WTC11 (cell line): ENCODE measurements at regions not wholly inside any gene's neighbourhood (a gene's known extent, or its start where the extent isn't known, plus 50 kb on each side); places are given as distances from the start of the nearest gene placed in this dataset.

Source experiments
- SP1 ChIP-seq: sonication (generic); formaldehyde crosslinking; conservative IDR thresholded peaks from 2 replicates; pipeline ENCODE4 v1.8.1; 2022; ENCODE audit warnings: missing genetic modification reagents
- ZNF121 ChIP-seq: sonication (generic); formaldehyde crosslinking; IDR thresholded peaks from 2 replicates; pipeline ENCODE4 v1.8.0; 2023; ENCODE audit warnings: missing genetic modification reagents
- ZNF263 ChIP-seq: sonication (generic); formaldehyde crosslinking; IDR thresholded peaks from 2 replicates; pipeline ENCODE4 v1.8.1; 2022; ENCODE audit warnings: low read depth, mild to moderate bottlenecking, moderate library complexity, missing genetic modification reagents
- ZNF416 ChIP-seq: fragments of 250-450 bp; sonication (Bioruptor Pico); IDR thresholded peaks from 2 replicates; pipeline ENCODE4 v1.9.0; 2021; ENCODE audit warnings: mild to moderate bottlenecking, inconsistent platforms
- TF ChIP-seq, protein P1 (sequence below): sonication (generic); formaldehyde crosslinking; IDR thresholded peaks from 2 replicates; pipeline ENCODE4 v1.8.0; 2022; ENCODE audit warnings: mild to moderate bottlenecking, missing genetic modification reagents
- TF ChIP-seq, protein P2 (sequence below): sonication (generic); formaldehyde crosslinking; IDR thresholded peaks from 2 replicates; pipeline ENCODE4 v1.8.1; 2023; ENCODE audit warnings: mild to moderate bottlenecking, missing genetic modification reagents, moderate library complexity
- TF ChIP-seq, protein P3 (sequence below): fragments of 200-600 bp; IDR thresholded peaks from 2 replicates; pipeline ENCODE4 v1.8.0; 2022; ENCODE audit warnings: antibody characterized with exemption
- TF ChIP-seq, protein P4 (sequence below): sonication (generic); formaldehyde crosslinking; IDR thresholded peaks from 2 replicates; pipeline ENCODE4 v1.8.1; 2023; ENCODE audit warnings: mild to moderate bottlenecking, moderate library complexity, missing genetic modification reagents

DNA sequence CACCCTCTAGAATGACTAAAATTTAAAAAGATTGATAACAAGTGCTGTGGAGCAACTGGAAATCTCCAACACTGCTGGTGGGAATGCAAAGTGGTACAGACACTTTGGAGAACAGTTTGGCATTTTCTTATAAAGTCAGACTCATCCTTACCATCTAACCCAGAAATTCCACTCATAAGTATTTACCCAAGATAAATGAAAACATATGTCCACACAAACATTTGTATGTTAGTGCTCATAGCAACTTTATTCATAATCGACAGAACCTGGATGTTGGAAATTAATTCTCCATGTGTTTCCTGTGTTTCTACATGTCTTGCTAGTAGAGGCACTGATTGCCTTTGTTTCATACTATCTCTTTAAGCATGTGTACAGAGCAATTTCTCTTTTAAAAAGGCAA, 282.4 kb downstream of the AHR start:
- TF ChIP-seq, protein P1, sequence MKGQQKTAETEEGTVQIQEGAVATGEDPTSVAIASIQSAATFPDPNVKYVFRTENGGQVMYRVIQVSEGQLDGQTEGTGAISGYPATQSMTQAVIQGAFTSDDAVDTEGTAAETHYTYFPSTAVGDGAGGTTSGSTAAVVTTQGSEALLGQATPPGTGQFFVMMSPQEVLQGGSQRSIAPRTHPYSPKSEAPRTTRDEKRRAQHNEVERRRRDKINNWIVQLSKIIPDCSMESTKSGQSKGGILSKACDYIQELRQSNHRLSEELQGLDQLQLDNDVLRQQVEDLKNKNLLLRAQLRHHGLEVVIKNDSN (CRISPR knock-in tag): no peak
- TF ChIP-seq, protein P2, sequence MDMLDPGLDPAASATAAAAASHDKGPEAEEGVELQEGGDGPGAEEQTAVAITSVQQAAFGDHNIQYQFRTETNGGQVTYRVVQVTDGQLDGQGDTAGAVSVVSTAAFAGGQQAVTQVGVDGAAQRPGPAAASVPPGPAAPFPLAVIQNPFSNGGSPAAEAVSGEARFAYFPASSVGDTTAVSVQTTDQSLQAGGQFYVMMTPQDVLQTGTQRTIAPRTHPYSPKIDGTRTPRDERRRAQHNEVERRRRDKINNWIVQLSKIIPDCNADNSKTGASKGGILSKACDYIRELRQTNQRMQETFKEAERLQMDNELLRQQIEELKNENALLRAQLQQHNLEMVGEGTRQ (CRISPR knock-in tag): no peak
- TF ChIP-seq, protein P3, sequence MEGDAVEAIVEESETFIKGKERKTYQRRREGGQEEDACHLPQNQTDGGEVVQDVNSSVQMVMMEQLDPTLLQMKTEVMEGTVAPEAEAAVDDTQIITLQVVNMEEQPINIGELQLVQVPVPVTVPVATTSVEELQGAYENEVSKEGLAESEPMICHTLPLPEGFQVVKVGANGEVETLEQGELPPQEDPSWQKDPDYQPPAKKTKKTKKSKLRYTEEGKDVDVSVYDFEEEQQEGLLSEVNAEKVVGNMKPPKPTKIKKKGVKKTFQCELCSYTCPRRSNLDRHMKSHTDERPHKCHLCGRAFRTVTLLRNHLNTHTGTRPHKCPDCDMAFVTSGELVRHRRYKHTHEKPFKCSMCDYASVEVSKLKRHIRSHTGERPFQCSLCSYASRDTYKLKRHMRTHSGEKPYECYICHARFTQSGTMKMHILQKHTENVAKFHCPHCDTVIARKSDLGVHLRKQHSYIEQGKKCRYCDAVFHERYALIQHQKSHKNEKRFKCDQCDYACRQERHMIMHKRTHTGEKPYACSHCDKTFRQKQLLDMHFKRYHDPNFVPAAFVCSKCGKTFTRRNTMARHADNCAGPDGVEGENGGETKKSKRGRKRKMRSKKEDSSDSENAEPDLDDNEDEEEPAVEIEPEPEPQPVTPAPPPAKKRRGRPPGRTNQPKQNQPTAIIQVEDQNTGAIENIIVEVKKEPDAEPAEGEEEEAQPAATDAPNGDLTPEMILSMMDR: no peak
- TF ChIP-seq, protein P4, sequence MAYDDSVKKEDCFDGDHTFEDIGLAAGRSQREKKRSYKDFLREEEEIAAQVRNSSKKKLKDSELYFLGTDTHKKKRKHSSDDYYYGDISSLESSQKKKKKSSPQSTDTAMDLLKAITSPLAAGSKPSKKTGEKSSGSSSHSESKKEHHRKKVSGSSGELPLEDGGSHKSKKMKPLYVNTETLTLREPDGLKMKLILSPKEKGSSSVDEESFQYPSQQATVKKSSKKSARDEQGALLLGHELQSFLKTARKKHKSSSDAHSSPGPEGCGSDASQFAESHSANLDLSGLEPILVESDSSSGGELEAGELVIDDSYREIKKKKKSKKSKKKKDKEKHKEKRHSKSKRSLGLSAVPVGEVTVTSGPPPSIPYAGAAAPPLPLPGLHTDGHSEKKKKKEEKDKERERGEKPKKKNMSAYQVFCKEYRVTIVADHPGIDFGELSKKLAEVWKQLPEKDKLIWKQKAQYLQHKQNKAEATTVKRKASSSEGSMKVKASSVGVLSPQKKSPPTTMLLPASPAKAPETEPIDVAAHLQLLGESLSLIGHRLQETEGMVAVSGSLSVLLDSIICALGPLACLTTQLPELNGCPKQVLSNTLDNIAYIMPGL: no peak
- no peak for TF ChIP-seq ZNF121 (CRISPR knock-in tag)
- no peak for TF ChIP-seq SP1 (CRISPR knock-in tag)
- TF ChIP-seq ZNF416 (CRISPR knock-in tag): no peak
- no peak for TF ChIP-seq ZNF263 (CRISPR knock-in tag)
